ENCODE measurements at regions not wholly inside any gene's neighbourhood (a gene's known extent, or its start where the extent isn't known, plus 50 kb on each side); places are given as distances from the start of the nearest gene placed in this dataset.
A peak's percentile ranks its signal among the peaks of the same experiment; 100 is the strongest.

DNA sequence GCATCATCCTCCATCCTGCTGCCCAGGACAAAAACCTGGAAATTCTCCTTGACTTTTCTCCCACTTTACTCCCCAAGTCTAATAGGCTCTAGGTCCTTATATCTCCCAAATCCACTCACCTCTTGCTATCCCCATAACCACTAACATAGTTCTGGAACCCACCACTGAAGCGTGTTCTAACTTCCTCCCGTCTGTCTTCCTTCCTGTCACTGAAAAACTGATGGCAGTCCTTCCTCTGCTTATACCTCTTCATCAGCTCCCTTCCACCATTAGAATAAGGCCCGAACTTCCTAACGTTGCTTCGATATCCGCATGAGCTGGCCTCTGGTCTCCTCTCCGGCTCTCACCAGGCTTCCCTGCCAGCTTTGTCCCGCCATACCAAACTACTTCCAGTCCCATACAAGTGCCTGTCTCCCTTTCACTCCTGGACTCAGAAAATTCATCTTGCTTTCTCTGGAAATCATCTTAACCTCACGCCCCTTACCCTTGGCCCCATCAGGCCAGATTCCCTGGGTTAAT, 63.0 kb upstream of the BCL2L14 start:
- TF ChIP-seq FOXM1 (IDR thresholded peaks at IDR 0.05; ENCODE audit: borderline replicate concordance, low read depth) (no peak), EGR1 (IDR thresholded peaks at IDR 0.05) (no peak), RAD21 (IDR thresholded peaks at IDR 0.05; ENCODE audit: low read depth) (no peak), EP300 (IDR thresholded peaks at IDR 0.05; ENCODE audit: borderline replicate concordance) (no peak), TEAD4 (IDR thresholded peaks at IDR 0.05) (no peak)
- TF ChIP-seq, protein P1, sequence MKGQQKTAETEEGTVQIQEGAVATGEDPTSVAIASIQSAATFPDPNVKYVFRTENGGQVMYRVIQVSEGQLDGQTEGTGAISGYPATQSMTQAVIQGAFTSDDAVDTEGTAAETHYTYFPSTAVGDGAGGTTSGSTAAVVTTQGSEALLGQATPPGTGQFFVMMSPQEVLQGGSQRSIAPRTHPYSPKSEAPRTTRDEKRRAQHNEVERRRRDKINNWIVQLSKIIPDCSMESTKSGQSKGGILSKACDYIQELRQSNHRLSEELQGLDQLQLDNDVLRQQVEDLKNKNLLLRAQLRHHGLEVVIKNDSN (IDR thresholded peaks at IDR 0.05): no peak

DNA sequence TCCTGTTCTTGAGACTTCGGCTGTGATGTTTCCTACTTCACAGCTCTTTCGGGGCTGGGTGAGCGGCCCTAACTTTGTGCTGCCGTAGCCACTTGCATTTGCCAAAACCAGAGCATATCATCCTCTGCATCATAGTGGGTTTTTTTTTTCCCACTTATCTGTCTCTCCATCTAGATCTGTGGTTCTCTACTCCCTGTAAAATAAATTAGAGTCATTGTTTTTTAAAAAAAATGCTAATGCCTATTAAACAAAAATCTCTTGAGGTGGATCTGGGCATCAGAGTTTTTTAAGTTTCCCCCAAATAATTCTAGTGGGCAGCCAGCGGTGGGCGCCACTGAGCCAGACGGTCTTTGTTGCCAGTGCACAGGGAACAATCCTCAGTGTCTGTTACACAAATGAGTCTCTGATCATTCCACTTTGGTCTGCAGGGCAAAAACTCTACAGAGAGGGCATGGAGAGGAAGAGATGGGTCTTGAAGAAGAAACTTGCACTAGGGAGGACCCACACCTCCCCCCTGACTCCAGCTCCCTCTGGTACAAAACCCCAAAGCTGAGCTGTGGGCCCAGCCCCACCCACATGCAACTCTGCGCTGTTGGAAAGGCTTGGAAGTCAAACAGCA, 62.4 kb upstream of the BCL2L14 start:
- TF ChIP-seq RAD21 (IDR thresholded peaks at IDR 0.05; ENCODE audit: low read depth) (0 out of 2 replicates have a peak, but pooled peaks have one; percentile 21), ZBTB7A (IDR thresholded peaks at IDR 0.05; ENCODE audit: low read depth) (no peak), TCF12 (IDR thresholded peaks at IDR 0.05; ENCODE audit: low read depth) (no peak)

DNA sequence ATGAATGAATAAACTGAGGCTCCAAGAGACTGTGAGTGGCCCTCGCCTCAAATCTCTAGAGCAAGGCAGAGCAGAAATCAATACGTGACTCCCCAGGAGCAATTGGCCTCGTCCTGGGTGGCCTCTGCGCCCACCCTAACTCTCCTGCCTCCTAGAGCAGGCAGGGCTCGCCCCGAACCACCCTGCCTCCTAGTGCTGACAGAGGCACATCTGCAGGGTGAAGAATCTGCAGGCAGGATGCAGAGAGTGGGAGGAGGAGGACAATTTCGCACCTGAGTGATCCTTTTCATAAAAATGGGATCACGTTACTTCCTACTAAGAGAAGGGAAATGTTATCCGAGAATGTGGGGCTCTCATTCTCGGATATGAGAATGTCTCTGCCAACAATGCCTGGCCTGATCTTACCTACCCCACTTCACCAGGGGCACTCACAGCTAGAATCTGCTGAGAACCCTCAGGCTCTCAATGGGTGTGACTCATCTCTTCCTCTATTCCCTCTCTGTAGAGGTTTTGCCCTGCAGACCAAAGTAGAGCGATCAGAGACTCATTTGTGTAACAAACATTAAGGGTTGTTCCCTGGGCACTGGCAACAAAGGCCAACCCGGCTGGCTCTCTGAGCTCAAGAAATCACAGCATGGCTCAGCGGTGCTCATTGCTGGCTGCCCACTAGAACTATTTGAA, 61.7 kb upstream of the BCL2L14 start:
- TF ChIP-seq CEBPB (IDR thresholded peaks at IDR 0.05) (no peak; the same call in 1 of the 2 replicates), RAD21 (IDR thresholded peaks at IDR 0.05; ENCODE audit: low read depth) (peak; percentile 52), YY1 (IDR thresholded peaks at IDR 0.05; ENCODE audit: low read depth) (0 out of 2 replicates have a peak, but pooled peaks have one; percentile 39), EP300 (IDR thresholded peaks at IDR 0.05; ENCODE audit: borderline replicate concordance) (peak; percentile 72), EGR1 (IDR thresholded peaks at IDR 0.05) (peak; percentile 50), TEAD4 (IDR thresholded peaks at IDR 0.05) (peak; percentile 56), FOXM1 (IDR thresholded peaks at IDR 0.05; ENCODE audit: borderline replicate concordance, low read depth) (no peak), CREB1 (IDR thresholded peaks at IDR 0.05; ENCODE audit: low read depth) (no peak), TCF12 (IDR thresholded peaks at IDR 0.05; ENCODE audit: low read depth) (peak; percentile 63; the same call in 1 of the 2 replicates), ZBTB7A (IDR thresholded peaks at IDR 0.05; ENCODE audit: low read depth) (0 out of 2 replicates have a peak, but pooled peaks have one; percentile 29), TAF1 (IDR thresholded peaks at IDR 0.05; ENCODE audit: low read depth) (no peak), NFIC (IDR thresholded peaks at IDR 0.05) (peak; percentile 62)
- TF ChIP-seq, protein P2, sequence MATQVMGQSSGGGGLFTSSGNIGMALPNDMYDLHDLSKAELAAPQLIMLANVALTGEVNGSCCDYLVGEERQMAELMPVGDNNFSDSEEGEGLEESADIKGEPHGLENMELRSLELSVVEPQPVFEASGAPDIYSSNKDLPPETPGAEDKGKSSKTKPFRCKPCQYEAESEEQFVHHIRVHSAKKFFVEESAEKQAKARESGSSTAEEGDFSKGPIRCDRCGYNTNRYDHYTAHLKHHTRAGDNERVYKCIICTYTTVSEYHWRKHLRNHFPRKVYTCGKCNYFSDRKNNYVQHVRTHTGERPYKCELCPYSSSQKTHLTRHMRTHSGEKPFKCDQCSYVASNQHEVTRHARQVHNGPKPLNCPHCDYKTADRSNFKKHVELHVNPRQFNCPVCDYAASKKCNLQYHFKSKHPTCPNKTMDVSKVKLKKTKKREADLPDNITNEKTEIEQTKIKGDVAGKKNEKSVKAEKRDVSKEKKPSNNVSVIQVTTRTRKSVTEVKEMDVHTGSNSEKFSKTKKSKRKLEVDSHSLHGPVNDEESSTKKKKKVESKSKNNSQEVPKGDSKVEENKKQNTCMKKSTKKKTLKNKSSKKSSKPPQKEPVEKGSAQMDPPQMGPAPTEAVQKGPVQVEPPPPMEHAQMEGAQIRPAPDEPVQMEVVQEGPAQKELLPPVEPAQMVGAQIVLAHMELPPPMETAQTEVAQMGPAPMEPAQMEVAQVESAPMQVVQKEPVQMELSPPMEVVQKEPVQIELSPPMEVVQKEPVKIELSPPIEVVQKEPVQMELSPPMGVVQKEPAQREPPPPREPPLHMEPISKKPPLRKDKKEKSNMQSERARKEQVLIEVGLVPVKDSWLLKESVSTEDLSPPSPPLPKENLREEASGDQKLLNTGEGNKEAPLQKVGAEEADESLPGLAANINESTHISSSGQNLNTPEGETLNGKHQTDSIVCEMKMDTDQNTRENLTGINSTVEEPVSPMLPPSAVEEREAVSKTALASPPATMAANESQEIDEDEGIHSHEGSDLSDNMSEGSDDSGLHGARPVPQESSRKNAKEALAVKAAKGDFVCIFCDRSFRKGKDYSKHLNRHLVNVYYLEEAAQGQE (IDR thresholded peaks at IDR 0.05; ENCODE audit: low read depth): no peak
- TF ChIP-seq, protein P1 (IDR thresholded peaks at IDR 0.05): 0 out of 2 replicates have a peak, but pooled peaks have one; percentile 32
- TF ChIP-seq, protein P3, sequence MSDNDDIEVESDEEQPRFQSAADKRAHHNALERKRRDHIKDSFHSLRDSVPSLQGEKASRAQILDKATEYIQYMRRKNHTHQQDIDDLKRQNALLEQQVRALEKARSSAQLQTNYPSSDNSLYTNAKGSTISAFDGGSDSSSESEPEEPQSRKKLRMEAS (IDR thresholded peaks at IDR 0.05): 0 out of 2 replicates have a peak, but pooled peaks have one; percentile 41

DNA sequence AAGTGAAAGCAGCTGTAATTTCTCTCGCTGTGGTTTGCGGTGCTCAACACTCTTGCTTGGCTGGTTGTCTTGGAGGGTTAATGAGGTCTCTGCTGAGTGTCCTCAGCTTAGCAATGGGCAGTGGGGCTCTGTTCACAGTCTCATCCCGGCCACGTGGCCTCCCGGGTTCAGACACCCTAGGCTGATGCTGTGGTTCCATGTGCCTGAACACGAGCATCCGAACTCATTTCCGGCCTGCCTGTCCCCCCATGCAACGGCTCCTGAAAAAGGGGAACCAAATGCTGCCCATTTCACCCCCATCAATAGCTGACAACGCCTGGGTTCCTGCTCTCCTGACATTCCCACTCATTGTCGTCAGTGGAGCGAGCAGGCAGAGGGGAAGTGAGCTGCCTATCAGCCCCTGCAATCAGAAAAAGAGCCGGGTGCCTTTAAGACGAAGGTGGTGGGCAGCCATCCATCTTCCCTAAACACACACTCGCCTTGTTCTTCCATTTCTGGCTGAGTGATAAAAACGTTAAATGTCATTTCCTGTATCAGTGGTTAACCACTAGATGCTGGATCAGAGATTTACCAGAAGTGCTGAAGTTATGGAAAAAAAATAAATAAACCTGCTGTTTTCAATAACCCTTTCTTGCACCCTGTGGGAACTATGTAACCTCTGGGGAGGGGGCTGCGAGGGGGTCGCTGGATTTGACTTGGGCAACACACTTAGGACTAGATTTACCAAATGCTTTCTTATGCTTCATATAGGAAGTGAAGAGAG, 60.3 kb upstream of the BCL2L14 start:
- no peak for TF ChIP-seq NFIC (IDR thresholded peaks at IDR 0.05)
- no peak for TF ChIP-seq FOXM1 (IDR thresholded peaks at IDR 0.05; ENCODE audit: borderline replicate concordance, low read depth)
- no peak for TF ChIP-seq TCF12 (IDR thresholded peaks at IDR 0.05; ENCODE audit: low read depth)

DNA sequence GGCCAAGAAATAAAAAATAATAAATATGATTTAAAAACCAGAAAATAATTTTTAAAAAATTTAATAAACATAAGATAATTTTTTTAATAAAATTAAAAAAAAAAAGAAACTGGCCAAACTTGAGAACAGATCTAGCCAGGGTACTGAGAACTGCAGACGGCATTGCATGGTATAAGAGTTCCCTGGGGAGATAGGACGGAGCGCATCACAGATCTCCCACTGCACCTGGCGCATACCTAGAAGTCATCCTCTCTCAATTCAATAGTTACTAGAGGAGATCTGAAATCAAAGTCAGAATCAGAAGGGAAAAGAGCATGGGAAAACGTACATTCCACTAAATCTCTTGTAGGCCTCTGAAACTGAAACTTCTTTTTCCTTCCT, 58.9 kb upstream of the BCL2L14 start:
- TF ChIP-seq NFIC (IDR thresholded peaks at IDR 0.05): no peak
- no peak for TF ChIP-seq CEBPB (IDR thresholded peaks at IDR 0.05)
- TF ChIP-seq TAF1 (IDR thresholded peaks at IDR 0.05; ENCODE audit: low read depth): no peak
- TF ChIP-seq EGR1 (IDR thresholded peaks at IDR 0.05): no peak
- no peak for TF ChIP-seq TEAD4 (IDR thresholded peaks at IDR 0.05)
- TF ChIP-seq RAD21 (IDR thresholded peaks at IDR 0.05; ENCODE audit: low read depth): no peak
- no peak for TF ChIP-seq FOXM1 (IDR thresholded peaks at IDR 0.05; ENCODE audit: borderline replicate concordance, low read depth)
- no peak for TF ChIP-seq ZBTB7A (IDR thresholded peaks at IDR 0.05; ENCODE audit: low read depth)
- no peak for TF ChIP-seq CREB1 (IDR thresholded peaks at IDR 0.05; ENCODE audit: low read depth)
- TF ChIP-seq, protein P2 (IDR thresholded peaks at IDR 0.05; ENCODE audit: low read depth): no peak
- TF ChIP-seq, protein P1 (IDR thresholded peaks at IDR 0.05): no peak
- no peak for TF ChIP-seq TCF12 (IDR thresholded peaks at IDR 0.05; ENCODE audit: low read depth)
- TF ChIP-seq, protein P3 (IDR thresholded peaks at IDR 0.05): no peak
